ENCODE measurements at regions not wholly inside any gene's neighbourhood (a gene's known extent, or its start where the extent isn't known, plus 50 kb on each side); places are given as distances from the start of the nearest gene placed in this dataset.

- Mint-ChIP-seq H3K4me1 (peaks cover 0 to 3% of the 10 kb centered on the region in 2 experiments; a peak in 2 of 4 replicates), H3K9me3 (peaks cover 0 to 4% of the 10 kb centered on the region in 2 experiments; a peak in 1 of 5 replicates), H3K27me3 (ENCODE audit: low read depth) (no peaks in the 10 kb centered on the region), H3K4me3 (no peak overlapping the region; a peak in 1 of 5 replicates), H3K27ac (no peak overlapping the region), H3K36me3 (ENCODE audit: insufficient read depth in 1 of 3, low read depth in 3 of 3) (no peaks in the 10 kb centered on the region)
- Histone ChIP-seq H3K18ac (ENCODE audit: insufficient read length, low read depth, low read length) (no peak overlapping the region), H3K4me1 (ENCODE audit: insufficient read depth, low read length) (no peaks in the 10 kb centered on the region), H3K4me2 (ENCODE audit: insufficient read depth, insufficient read length, low read length) (no peak overlapping the region), H3K4ac (ENCODE audit: low read depth, low read length) (no peak overlapping the region), H2BK20ac (ENCODE audit: low read depth, low read length, poor library complexity, severe bottlenecking) (no peak overlapping the region), H2BK12ac (ENCODE audit: insufficient read length, low read depth, low read length) (no peak overlapping the region), H3T11ph (ENCODE audit: low read length) (no peak overlapping the region), H3K14ac (ENCODE audit: insufficient read depth, low read length) (no peak overlapping the region), H4K8ac (replicated peaks; ENCODE audit: insufficient read length, low read depth, low read length) (no peak overlapping the region), H2AFZ (ENCODE audit: low read length) (no peak overlapping the region), H3K27ac (ENCODE audit: insufficient read length, low read depth, low read length) (no peak overlapping the region), H3K79me1 (ENCODE audit: insufficient read depth, low read depth, low read length, poor library complexity, severe bottlenecking) (no peaks in the 10 kb centered on the region), H2BK5ac (ENCODE audit: insufficient read length, low read length) (no peak overlapping the region), H3K27me3 (ENCODE audit: insufficient read depth, low read length) (no peaks in the 10 kb centered on the region), H3K56ac (ENCODE audit: insufficient read length, low read depth, low read length) (no peak overlapping the region), H4K5ac (ENCODE audit: insufficient read length, low read depth, low read length) (no peak overlapping the region), H3K9ac (ENCODE audit: extremely low read depth, insufficient read length, low read length) (no peak overlapping the region), H2AK5ac (ENCODE audit: insufficient read length, low read length) (no peak overlapping the region), H4K20me1 (ENCODE audit: control insufficient read depth, insufficient read depth, insufficient read length) (no peaks in the 10 kb centered on the region), H2BK120ac (ENCODE audit: low read depth, low read length, poor library complexity, severe bottlenecking) (no peak overlapping the region), H3K23me2 (ENCODE audit: insufficient read length, low read depth, low read length, poor library complexity, severe bottlenecking) (no peaks in the 10 kb centered on the region), H2BK15ac (ENCODE audit: low read depth, low read length) (no peak overlapping the region), H3K79me2 (ENCODE audit: insufficient read depth, low read length) (no peaks in the 10 kb centered on the region), H4K91ac (ENCODE audit: insufficient read length, low read depth, low read length) (no peak overlapping the region), H3K23ac (ENCODE audit: insufficient read length, low read depth, low read length) (no peak overlapping the region), H3K9me3 (ENCODE audit: control insufficient read depth, low read depth, low read length) (no peaks in the 10 kb centered on the region)
- TF ChIP-seq CTCF (conservative IDR thresholded peaks at IDR 0.05) = no peak
- no CpG with 5 or more reads among the region's 2 CpGs for WGBS (ENCODE audit: extremely low coverage, insufficient read length, low lambda C conversion rate)
- DNase-seq = no peak
These were observed 222.8 kb downstream of the LIG4 start for GRCh38 chr13:107992542-107992941.

Data from H9 (cell line).